GM12891 (cell line): ENCODE measurements at regions not wholly inside any gene's neighbourhood (a gene's known extent, or its start where the extent isn't known, plus 50 kb on each side); places are given as distances from the start of the nearest gene placed in this dataset.

ENCODE experiments used
- PAX5 ChIP-seq: IDR thresholded peaks from 2 replicates; pipeline ENCODE4 v1.6.1; 2011; ENCODE audit warnings: low read length, moderate library complexity, mild to moderate bottlenecking; ENCODE audit not compliant: insufficient read depth, severe bottlenecking
- POLR2A ChIP-seq: IDR thresholded peaks from 2 replicates; pipeline ENCODE4 v1.6.1; 2011; ENCODE audit warnings: low read depth, low read length, control low read depth
- SPI1 ChIP-seq: IDR thresholded peaks from 2 replicates; pipeline ENCODE4 v1.6.1; 2011; ENCODE audit warnings: low read depth, low read length, control low read depth
- TAF1 ChIP-seq: IDR thresholded peaks from 2 replicates; pipeline ENCODE4 v1.6.1; 2011; ENCODE audit warnings: low read depth, low read length, control low read depth

- TF ChIP-seq PAX5: no peak
- TF ChIP-seq TAF1: no peak
- no peak for TF ChIP-seq POLR2A
- no peak for TF ChIP-seq SPI1
These were observed 400.3 kb downstream of the CADM1 start for GRCh38 chr11:115103921-115104320.
